Lower lobe of right lung (tissue), 2 donors: ENCODE measurements at regions not wholly inside any gene's neighbourhood (a gene's known extent, or its start where the extent isn't known, plus 50 kb on each side); places are given as distances from the start of the nearest gene placed in this dataset.

Experiments
- ATAC-seq, 2 donors: fragments of 200-7000 bp; cut with Tn5 transposase; one replicate each; pipeline ENCODE4 v1.9.1; 2020 to 2022; ENCODE audit warnings: mild to moderate bottlenecking in 2 of 2, moderate library complexity in 2 of 2
- DNase-seq: peaks from one replicate; pipeline ENCODE4 v3.0.0-alpha.2; 2020
- H3K27ac ChIP-seq: fragments of 200-600 bp; one replicate; pipeline ENCODE4 v1.8.0; 2022
- H3K27me3 ChIP-seq: fragments of 200-600 bp; one replicate; pipeline ENCODE4 v1.8.0; 2022; ENCODE audit warnings: low read depth
- H3K36me3 ChIP-seq: fragments of 200-600 bp; one replicate; pipeline ENCODE4 v1.8.0; 2022; ENCODE audit warnings: mild to moderate bottlenecking
- H3K4me1 ChIP-seq: fragments of 200-600 bp; one replicate; pipeline ENCODE4 v1.8.0; 2022
- H3K4me3 ChIP-seq: fragments of 200-600 bp; one replicate; pipeline ENCODE4 v1.8.0; 2022; ENCODE audit warnings: mild to moderate bottlenecking
- H3K9me3 ChIP-seq: fragments of 200-600 bp; one replicate; pipeline ENCODE4 v1.8.0; 2022
- intact Hi-C: fragments of 100-400 bp; cut with DNase I; formaldehyde crosslinking; loops from one replicate; pipeline ENCODE4 v1.11.0; 2022
- TF ChIP-seq, protein P1 (sequence below): fragments of 200-600 bp; IDR thresholded peaks from one replicate; pipeline ENCODE4 v1.8.0; 2022; ENCODE audit warnings: antibody characterized with exemption, mild to moderate bottlenecking
- donor health status: DM: no; HTN: yes; CAD: no; lungs with severe emphysema.

GRCh38 chr7:3206101-3206500 is 95.0 kb upstream of the SDK1 start:
- no peak for DNase-seq
- H3K27me3 ChIP-seq, result no peaks in the 10 kb centered on the region
- TF ChIP-seq, protein P1, sequence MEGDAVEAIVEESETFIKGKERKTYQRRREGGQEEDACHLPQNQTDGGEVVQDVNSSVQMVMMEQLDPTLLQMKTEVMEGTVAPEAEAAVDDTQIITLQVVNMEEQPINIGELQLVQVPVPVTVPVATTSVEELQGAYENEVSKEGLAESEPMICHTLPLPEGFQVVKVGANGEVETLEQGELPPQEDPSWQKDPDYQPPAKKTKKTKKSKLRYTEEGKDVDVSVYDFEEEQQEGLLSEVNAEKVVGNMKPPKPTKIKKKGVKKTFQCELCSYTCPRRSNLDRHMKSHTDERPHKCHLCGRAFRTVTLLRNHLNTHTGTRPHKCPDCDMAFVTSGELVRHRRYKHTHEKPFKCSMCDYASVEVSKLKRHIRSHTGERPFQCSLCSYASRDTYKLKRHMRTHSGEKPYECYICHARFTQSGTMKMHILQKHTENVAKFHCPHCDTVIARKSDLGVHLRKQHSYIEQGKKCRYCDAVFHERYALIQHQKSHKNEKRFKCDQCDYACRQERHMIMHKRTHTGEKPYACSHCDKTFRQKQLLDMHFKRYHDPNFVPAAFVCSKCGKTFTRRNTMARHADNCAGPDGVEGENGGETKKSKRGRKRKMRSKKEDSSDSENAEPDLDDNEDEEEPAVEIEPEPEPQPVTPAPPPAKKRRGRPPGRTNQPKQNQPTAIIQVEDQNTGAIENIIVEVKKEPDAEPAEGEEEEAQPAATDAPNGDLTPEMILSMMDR, result no peak
- ATAC-seq, result no peak
- no peak overlapping the region for H3K27ac ChIP-seq
- no peaks in the 10 kb centered on the region for H3K4me1 ChIP-seq
- H3K9me3 ChIP-seq, result no peaks in the 10 kb centered on the region
- intact Hi-C loops, result no loop called here
- H3K36me3 ChIP-seq, result no peaks in the 10 kb centered on the region
- no peak overlapping the region for H3K4me3 ChIP-seq

DNA sequence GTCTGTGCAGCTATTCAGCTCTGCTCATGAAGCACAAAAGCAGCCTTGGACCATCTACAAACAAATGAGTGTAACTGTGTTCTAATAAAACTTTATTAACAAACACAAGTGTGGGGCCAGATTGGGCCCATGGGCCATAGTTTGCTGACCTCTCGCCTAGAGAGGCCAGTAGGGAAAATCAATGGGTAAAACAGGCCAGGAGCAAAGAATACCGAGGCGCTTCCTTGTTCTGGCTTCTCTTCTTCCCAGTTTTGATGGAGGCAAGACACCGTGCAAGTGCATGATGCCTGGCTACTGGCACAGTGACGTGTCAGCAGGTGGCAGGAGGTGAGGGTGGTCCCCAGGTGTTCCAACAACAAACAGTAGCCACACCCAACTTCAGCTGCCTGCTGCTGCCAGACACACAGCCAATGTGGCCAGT is 94.3 kb upstream of the SDK1 start:
- Histone ChIP-seq H3K9me3 (no peaks in the 10 kb centered on the region), H3K4me1 (no peaks in the 10 kb centered on the region), H3K27ac (no peak overlapping the region), H3K27me3 (no peaks in the 10 kb centered on the region), H3K4me3 (no peak overlapping the region), H3K36me3 (no peaks in the 10 kb centered on the region)
- ATAC-seq (no peak), DNase-seq (no peak)
- TF ChIP-seq, protein P1, result no peak
- intact Hi-C loops, result no loop called here

DNA sequence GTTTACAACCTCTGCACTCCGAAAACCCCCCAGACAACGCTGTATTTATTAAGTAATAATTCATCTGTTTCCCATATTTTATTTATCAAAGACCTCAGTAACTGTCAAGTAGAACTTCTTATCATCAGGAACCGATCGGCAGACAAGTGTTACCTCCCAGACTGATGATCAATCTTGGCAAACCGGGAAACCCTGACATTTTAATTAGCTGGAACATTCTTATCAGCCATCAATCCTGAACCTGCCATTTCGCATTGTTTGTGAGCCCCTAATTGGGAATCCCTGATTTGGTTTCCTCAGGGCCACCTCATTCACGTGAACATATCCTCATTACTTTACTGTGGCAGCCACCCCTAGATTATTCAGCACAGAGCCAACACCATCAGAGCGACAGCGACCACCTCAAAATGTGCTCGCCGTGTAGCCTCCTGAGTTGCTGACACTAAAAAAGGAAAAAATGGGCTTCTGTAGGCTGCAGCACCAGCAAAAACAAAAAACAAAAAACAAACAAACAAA is 93.6 kb upstream of the SDK1 start:
- no peaks in the 10 kb centered on the region for H3K27me3 ChIP-seq
- no peak overlapping the region for H3K4me3 ChIP-seq
- no peak for DNase-seq
- TF ChIP-seq, protein P1, result no peak
- H3K9me3 ChIP-seq, result no peaks in the 10 kb centered on the region
- no peaks in the 10 kb centered on the region for H3K36me3 ChIP-seq
- no peaks in the 10 kb centered on the region for H3K4me1 ChIP-seq
- ATAC-seq, result no peak
- no peak overlapping the region for H3K27ac ChIP-seq
- intact Hi-C loops, result no loop called here

DNA sequence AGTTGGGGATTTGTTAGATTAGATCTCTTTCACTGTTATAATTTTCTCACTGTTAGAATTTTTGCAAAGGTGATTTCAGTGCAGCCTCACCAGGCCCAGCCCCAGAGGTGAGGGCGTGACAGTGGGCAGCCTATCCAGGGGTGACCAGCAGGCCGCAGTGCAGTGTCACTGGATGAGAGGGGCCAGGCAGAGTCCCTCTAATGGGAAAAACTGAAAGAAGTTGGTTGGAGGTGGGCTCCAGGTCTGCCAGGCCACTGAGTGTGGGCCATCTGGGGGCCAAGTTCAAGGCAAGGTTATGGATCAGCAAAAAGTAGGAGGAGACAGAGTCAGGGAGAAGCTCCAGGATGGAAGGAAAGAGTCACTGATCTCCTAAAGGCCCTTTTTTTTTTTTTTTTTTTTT is 90.5 kb upstream of the SDK1 start:
- Histone ChIP-seq H3K4me3 (no peak overlapping the region), H3K27me3 (no peaks in the 10 kb centered on the region), H3K9me3 (no peaks in the 10 kb centered on the region), H3K36me3 (no peaks in the 10 kb centered on the region), H3K27ac (no peak overlapping the region), H3K4me1 (no peaks in the 10 kb centered on the region)
- intact Hi-C loops, result no loop called here
- TF ChIP-seq, protein P1, result no peak
- DNase-seq (no peak), ATAC-seq (no peak)

DNA sequence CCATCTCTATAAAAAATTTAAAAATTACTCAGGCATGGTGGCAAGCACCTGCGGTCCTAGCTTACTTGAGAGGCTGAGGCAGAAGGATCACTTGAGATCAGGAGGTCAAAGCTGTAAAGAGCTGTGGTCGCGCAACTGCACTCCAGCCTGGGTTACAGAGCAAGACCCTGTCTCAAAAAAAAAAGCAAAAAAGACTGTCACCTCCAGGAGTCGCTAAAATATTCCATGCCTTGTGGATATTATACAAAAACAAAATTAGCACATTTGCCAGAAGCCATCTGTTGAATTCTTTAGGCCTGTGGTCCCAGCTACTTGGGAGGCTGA is 87.0 kb upstream of the SDK1 start:
- H3K27ac ChIP-seq, result no peak overlapping the region
- H3K4me3 ChIP-seq, result no peak overlapping the region
- no peaks in the 10 kb centered on the region for H3K27me3 ChIP-seq
- peaks cover 12% of the 10 kb centered on the region for H3K4me1 ChIP-seq
- H3K36me3 ChIP-seq, result no peaks in the 10 kb centered on the region
- intact Hi-C loops, result no loop called here
- TF ChIP-seq, protein P1, result no peak
- DNase-seq, result no peak
- H3K9me3 ChIP-seq, result no peaks in the 10 kb centered on the region
- no peak for ATAC-seq
